Medulla oblongata (tissue), 1 donor: ENCODE measurements at regions not wholly inside any gene's neighbourhood (a gene's known extent, or its start where the extent isn't known, plus 50 kb on each side); places are given as distances from the start of the nearest gene placed in this dataset.
A peak's percentile ranks its signal among the peaks of the same experiment; 100 is the strongest.

Experiments
- DNase-seq: peaks from one replicate; pipeline ENCODE4 v3.0.0-alpha.2; 2015; ENCODE audit errors: extremely low spot score

DNA sequence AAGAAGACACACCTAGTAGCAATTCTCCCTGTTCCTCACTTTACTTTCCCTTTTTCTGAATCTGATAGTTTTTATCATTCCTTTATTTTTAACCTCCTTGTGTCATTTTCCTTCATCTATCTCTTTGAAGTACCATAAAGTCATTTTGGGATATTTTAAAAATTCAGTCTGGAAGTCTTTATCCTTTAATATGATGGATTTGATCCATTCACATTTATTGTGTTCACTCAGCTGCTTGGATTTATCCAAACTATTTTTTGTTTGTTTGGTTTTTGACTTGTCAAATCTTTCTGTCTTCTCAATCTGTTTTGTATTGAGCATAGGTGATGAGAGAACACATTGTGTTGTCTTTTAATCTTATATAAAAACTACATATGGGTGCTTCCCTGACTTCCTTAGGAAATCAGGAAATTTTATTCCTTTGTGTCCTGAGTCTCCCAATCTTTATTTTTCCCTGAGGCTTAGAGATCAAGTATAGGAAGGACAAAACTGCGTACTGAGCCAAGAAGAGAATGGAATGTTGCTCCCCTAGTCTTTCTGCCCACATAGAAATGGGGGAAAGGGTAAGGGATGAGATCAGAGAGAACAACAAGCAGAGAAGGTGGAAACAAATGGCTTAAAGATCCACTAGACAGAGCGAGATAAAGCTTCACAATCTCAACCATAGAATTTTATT, 132.7 kb upstream of the HABP2 start:
- no peak for DNase-seq

DNA sequence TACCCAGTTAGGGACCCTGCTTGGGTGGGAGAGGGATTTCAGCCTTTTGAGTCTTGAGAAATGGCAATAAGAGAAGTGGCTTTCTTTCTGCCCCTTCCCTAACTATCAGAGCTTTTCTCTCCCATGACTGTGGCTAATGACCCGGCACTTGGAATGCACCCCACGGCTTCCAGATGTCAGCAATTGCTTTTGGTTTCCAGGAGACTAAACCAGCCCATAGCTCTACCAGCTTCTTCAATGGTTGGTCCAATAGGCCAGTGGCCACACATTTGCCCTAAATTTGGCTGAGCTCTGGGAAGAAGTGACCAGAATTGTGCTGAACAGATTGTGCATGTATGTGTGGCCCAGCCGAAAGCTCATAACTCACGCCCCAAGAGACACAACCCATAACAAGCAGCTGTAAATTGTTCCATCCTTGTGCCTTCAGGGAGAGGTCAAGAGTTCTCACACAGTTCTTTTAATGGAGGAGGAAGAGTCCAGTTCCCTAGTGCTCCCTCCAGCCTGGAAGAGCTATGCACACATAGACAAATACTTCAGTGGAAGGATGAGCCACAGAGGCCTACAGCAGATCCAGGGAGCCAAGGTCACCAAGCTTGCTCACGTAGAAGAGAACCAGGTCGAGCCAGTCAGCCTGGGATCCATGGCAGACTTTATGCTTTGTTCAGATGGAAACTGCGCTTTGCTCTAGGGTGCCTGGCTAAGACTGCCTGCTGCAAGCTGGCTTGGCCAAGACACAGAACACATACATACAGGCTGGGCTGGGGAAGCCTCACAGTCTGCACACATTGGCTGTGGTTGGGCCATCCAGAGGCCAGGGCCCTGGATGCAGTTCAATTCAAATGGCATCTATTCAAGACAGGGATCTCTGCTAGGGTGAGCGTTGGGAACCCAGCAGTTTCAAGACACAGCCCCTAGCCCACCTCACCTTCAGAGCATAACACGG, 131.8 kb upstream of the HABP2 start:
- no peak for DNase-seq

DNA sequence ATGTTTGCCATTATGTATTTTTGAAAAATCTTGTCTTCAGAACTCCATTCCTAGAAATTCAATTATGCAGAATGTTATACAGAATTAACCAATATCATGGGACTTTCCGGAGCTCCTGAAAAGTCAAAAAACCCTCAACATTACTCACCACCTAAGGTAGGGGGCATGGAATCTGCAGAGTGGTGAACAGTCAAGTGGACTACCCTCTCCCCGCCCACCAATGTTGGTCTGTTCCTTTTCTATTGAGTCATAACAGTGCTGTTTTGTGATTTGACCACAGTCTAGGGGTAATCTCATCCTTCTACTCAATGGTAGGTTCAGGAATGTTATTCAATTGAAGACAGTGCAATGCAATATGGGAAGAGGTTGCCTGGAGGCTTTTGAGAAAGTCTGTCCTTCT, 130.5 kb upstream of the HABP2 start:
- DNase-seq, result no peak

DNA sequence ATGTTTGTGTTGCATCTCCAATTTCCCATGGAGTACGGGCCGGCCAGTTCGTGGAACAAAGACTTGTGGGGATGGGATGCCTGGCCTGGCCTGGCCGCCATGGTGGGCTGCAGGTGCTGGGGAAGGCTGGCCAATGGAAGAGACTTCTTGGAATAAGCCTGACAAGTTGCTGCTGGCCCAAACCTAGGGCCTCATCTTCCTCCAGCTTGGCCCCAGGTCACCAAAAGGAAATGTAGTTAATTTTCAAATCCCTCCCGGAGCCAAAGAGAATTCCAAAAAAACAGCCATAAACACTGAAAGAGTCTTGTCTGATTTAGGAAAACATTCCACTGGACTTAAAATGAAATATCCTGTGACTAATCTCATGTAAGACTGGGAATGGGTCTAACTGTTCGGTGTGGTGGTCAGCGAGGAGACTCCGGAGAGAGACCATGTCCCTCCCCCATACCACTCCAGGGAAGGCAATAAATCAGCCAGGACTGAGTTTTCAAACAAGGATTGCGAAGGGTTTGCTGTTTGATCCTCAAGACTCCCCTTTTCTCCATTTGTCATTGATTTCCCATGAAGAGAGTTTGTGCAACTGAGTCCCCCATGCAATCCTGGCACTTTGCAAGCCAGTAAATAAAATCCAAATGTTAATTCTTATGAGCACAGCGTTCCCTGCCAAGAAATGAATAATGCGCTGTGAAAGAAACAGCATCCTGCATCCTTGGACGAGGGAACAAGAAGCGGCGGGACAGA, 128.7 kb upstream of the HABP2 start:
- no peak for DNase-seq

DNA sequence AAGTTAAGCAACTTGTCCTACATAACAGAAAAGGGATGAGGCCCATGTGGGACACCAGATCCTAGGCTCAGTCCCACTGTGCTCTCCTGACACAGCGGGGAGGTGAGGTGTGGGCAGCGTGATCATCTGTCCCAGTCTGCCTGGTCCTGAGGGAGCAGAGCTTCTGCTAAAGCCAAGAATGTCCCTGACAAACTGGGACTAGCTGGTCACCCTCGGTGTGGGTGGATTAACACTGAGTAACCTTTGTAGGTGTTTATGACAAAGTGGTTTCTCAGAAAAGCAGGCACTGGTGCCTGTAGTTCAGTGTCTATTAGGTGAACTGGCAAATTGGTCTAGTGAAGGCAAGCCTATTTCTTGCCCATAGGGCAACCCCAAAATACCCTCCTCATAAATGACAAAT, 127.8 kb upstream of the HABP2 start:
- DNase-seq, result no peak

DNA sequence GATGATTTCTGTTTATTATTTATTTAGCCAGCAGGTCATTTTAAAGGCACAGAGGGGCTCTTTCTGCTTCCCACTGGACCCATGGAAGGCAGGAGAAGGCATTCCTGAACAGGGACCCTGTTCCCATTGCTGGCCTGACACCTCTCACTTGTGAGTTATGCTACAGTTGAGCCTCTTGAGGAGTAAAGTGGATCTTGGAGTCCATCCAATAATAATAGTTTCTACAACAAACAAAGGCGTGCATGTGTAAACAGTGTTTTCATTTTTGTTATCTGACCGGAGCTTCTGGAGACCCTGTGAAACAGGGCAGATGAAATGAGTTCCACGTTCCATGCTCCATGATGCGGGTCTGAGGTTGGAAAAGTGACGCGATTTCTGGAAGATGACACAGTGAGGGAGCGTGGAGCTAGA, 127.3 kb upstream of the HABP2 start:
- DNase-seq, result no peak

DNA sequence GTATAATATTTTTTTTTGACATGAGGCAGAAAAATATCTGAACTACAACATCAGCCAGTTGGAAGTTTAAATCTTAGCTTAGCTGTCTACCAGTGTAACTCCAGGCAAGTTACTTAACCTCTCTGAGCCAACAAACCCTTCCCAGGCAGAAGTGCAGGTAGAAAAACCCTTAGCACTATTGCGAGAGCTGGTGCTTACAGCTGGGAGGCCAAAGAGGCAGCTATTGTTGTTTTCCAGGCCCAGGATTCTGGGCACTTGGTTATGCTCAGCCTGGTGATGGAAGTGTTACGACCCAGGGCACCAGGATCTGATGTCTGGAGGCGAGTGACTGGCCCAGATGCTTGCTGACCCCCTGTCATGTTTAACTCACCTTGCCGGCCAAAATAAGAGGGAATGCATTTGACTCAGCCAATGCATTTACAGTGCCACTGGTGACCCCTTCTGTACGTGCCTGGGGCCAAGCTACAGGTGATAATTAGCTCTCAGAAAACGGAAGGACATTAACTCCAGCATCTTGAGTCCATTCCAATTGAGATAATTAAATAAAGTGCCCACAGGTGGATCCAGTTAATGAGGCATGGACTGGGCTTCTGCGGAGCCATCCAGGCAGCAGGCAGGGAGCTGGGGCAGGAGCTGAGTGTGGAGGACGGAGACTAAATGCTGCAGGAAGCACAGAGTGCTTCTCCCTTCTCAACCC, 126.5 kb upstream of the HABP2 start:
- DNase-seq, result no peak

DNA sequence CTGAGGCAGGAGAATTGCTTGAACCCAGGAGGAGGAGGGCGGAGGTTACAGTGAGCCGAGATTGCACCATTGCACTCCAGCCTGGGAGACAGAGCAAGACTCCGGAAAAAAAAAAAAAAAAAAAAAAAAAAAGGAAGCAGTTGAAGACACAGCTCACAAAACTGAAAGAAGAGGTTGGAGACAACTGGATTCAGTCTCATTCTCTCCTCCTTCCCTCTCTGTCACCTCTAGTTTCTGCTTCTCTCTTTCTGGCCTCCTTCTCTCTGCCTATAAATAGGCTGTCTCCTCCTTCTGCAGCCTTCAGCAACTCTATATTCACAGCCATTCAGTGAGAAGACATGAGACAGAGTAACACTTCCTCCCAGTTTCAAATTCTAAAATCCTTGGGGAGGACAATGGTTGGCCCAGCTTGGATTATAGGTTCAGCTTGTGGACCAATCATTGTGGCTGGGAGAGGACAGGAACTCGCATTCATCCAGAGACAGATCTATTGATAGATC, 125.6 kb upstream of the HABP2 start:
- DNase-seq, result no peak

DNA sequence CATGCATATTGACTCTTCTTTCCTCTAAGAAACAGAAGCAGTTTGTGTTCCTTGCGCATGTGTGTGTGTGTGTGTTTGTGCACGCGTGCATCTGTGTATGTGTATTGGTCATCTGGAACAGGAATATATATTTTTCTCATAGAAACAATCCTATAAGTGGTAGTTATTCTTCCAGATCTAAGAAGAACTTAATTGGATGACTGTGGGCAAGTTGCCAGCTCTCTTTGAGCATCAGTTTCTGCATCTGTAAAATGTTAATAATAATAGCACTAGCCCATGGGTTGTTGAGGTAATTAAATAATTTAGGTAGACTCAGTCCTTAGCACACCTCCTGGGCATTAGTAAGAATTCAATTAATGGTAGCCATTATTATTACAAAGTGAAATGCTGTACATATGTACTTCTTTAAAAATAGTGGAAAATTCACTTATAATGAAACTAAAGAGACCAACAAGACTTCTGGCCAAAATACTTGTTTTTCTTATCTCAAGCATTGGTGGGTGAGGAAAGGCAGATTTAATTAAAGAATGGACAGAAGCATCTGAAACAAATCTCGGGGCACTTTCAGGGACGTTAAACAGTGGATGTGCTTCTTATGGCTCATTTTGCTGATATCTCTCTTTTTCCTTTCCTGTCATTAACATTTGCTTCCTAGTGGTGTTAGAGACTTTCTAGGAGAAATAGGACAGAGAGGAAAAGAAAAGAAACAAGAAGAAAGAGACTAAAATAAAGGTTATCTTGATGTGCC, 124.9 kb upstream of the HABP2 start:
- DNase-seq, result no peak

DNA sequence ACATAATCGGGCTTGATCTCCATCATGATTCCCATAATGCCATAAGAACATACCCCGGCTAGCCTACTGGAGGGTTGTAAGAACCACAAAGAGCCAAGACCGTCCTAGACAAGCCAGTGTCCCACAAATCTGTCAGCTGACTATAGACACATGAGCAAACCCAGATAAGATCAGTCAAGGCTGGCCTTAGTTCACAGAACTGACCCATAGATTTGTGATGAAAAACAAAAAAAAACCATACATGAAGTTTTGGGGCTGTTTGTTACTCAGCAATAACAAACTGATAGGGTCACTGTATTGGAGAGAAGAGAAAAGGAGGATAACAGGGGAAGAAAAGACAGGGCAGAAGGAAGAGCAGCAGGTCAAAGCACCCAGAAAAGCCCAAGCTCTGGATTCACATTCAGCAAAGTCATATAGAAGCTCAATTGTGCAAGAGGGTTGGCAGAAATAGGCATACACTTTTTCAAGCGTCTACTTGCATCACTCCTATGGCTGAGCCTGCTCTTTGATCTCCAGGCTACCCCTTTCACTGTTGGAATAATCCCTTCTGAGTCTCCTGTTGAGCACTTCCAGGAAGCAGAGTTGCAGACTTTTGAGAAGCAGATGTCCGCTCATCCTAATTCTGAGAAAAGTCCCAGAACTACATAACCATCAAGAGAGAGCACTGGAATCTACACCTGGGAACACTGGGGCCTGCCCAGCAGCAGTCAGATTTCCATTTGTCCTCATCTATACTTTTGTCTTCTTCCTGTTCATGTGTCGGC, 122.0 kb upstream of the HABP2 start:
- DNase-seq, result no peak

DNA sequence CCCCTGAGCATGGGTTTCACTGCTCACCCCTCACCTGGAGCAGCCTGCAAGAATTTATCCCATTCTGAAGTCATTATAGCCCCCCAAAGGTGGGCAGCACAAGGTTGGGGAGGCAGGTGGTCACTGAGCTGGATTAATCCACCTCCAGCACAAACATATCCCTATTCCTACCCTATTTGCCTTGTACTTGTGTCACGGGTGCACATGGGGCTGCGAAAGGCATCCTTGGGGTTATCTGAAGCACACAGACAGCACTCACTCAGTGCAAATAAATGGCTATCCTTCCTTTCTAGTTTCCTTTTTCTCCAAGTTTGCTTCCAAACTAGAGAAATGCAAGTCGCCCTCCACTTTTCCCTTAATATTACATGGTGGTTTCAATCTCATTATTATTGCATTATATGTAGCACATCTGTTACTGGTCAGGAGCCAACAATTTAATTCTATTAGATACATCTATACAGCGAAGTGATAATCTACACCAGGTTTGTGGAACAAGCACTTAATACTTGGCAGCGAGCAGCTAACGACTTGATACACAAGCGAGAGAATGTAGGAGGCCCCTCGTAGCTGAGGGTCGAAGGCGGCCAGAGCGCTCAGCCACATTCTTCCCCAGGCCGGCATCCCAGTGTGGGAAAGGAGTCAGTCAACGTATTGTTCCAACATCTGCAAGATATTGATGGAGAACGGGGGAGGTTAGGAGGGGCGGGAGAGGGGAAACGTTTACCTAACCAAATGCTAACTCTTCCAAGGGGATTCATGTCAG, 121.3 kb upstream of the HABP2 start:
- DNase-seq, result no peak

DNA sequence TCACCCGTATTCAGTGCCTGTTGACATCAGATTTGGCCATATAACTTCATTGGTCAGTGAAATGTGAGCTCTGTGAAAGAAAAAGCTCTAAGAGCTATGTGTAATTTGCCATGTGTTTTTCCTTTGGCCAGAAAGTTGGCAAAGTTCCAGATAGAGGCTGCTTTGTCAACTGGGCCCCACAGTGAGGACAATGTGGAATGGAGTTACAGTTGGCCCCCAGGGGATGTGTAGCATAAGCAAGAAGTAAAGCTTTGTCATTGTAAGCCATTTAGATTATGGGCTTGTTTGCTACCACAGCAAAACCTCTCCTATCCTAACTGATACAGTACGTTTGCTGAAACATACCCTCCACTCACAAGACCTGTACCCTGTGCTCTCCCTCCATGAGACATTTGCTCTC, 119.1 kb upstream of the HABP2 start:
- DNase-seq, result no peak

DNA sequence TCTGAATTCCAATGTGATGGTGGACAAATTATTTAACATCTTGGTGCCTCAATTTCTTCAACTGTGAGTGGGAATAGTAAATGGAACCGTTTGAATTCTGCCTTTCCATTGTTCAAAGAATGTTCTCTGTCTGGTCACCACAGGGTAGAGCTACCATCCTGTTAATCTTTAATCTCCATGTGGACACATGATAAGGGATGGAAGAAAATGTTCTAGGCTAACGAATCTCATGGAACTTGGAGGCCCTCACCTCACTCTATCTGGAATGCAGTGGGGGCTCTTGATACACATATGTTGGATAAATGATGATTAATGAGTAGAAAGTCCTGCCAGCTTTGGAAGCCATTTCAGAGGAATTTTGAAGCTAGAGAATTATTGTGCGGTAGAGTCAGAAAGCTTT, 118.5 kb upstream of the HABP2 start:
- DNase-seq, result no peak

DNA sequence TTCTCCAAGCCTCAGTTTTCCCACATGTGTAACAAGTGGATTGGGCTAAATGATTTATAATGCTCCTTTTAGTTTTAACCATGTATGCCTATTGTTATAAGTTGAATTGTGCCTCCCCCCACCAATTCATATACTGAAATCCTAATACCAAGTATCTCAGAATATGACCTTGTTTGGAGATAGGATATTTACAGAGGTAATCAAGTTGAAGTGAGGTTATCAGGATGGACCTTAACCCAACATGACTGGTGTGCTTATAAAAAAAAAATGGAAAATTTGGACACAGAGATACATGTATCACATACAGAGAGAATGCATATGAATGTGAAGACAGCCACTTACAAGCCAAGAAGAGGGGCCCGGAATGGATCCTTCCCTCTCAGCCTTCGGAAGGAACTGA, 117.9 kb upstream of the HABP2 start:
- no peak for DNase-seq

DNA sequence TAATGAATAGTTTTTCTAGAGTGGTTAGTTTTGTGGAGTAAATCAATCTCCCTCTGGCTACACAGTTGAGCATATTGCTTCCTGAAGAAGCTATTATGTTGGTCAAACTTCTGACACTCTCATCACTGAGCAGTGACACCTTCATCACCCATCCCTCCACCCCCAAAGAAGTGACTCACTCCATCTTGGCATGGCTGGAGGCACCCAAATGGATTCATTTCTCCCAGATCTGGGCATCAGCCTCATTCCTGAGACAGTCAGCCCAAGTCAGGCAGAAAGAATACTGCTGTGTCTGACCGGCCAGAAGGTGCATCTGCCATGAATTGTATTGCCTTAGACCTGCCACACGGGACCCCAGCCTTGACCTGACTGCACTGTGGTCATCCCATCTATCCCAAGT, 117.0 kb upstream of the HABP2 start:
- DNase-seq, result no peak

DNA sequence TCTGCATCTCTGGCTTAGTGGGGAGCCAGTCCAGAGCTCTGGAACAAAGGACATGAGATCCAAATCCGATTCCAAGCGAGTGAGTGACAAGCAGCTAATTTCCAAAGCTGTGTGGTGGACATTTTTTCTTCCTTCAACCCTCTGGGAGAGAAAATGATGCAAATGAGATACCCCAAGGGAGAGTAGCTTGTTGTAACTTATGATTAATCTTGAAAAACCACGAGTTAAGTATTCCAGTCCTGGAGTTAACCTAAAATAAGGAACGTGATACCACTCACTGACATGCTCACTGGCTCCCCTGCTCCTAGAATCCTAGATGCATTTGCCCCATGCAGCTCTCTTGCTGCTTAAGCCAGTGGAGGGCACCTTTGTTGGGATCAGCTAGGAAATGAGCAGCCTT, 116.0 kb upstream of the HABP2 start:
- DNase-seq, result no peak

DNA sequence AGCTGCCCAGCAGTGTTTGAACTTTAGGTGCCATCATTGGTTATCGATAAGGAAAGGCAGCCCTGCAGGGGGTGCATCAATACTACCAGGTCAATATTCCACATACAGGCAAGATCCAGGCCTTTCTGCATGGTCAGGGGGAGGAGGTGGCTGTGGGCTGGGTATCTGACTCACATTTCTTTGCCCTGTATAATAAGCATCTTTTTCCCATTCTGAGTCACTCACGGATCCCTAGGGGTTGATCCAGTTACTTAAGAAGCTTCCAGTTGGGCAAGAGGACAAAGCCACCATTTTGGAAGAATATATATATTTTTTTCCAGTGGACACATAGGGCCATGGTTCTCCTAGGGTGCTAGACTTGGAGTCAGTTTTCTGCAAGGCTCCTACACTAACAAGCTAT, 114.2 kb upstream of the HABP2 start:
- DNase-seq, result no peak

DNA sequence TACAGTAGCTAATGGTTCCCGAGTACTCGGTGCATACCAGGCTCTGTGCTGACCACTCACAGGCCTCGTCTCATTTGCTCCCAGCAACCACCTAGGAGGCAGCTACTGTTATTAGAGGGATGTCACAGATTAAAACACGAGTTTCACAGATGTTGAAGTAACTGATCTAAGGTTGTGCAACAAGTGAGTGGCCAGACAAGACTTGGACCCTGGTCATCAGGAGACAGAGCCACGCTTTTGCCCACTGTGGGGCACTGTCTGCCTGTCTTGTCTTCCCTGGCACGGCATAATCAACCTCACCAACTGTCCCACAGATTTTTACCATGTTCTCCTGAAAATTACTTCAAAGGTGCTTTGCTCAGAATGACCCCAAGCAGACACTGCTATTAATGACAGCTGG, 111.6 kb upstream of the HABP2 start:
- DNase-seq, result peak; percentile 10

DNA sequence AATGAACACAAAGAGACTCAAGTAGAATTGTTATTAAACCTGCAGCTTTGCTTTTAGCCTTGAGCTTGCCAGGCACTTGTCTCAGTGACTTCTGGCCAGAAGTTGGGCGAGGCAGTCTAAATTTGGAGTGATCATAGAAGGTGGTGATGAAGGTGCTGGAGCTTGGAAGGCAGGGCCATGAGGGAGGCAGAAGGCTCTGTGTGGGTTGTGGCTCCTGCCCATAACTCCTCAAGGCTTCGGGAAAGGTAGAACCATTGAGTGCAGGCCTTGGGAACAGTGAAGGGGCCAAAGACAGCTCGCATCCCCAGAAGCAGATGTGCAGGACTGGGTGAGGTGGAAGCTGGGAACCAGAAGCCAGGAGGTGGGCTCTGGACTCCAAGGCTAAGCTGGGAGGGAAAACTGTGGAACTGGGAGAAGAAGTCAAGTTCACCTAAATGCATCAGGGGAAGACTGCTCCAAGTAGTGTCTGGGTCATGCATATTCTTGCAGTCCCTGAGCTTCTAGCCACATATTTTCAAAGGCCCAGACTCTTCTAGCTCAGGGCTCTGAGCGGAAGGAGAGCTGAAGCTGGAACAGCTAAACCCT, 111.1 kb upstream of the HABP2 start:
- no peak for DNase-seq
